ENCODE measurements at regions not wholly inside any gene's neighbourhood (a gene's known extent, or its start where the extent isn't known, plus 50 kb on each side); places are given as distances from the start of the nearest gene placed in this dataset.

- no peak overlapping the region for H3K4me3 ChIP-seq
- H3K27ac ChIP-seq = no peak overlapping the region
- intact Hi-C loops (cut with DNase I) = no loop called here
- no peaks in the 10 kb centered on the region for H3K27me3 ChIP-seq
- peaks cover 11 to 16% of the 10 kb centered on the region in 2 donors for H3K4me1 ChIP-seq (replicated peaks in 1 of 2)
- H3K36me3 ChIP-seq (replicated peaks in 1 of 2) = no peaks in the 10 kb centered on the region
- no peaks in the 10 kb centered on the region for H3K9me3 ChIP-seq (replicated peaks in 1 of 3)
- no peak for DNase-seq
- TF ChIP-seq CTCF (IDR thresholded peaks at IDR 0.05) (no peak), POLR2A (IDR thresholded peaks at IDR 0.05) (no peak)
Measured at GRCh38 chr13:34152996-34153395, 335.0 kb downstream of the RFC3 start.

GRCh38 chr13:34153428-34154180, 335.7 kb downstream of the RFC3 start:
- no peak for TF ChIP-seq CTCF (IDR thresholded peaks at IDR 0.05)
- no peak for TF ChIP-seq POLR2A (IDR thresholded peaks at IDR 0.05)
- Histone ChIP-seq H3K27ac (no peak overlapping the region), H3K27me3 (no peaks in the 10 kb centered on the region), H3K9me3 (replicated peaks in 1 of 3) (no peaks in the 10 kb centered on the region), H3K36me3 (replicated peaks in 1 of 2) (no peaks in the 10 kb centered on the region), H3K4me3 (no peak overlapping the region), H3K4me1 (replicated peaks in 1 of 2) (peaks cover 11 to 16% of the 10 kb centered on the region in 2 donors)
- no peak for DNase-seq
- WGBS, 4 donors = 81 to 90% (median 85%) methylated on average over 12 of the region's 12 CpGs
- intact Hi-C loops (cut with DNase I) = no loop called here

- WGBS, 4 donors = 37 to 49% (median 43%) methylated on average over 10 of the region's 10 CpGs
- peaks cover 11 to 16% of the 10 kb centered on the region in 2 donors for H3K4me1 ChIP-seq (replicated peaks in 1 of 2)
- peak overlapping the region in 4 of 5 donors; percentile 52 to 88 (median 74) for H3K27ac ChIP-seq
- H3K4me3 ChIP-seq = peak overlapping the region in 1 of 4 donors; percentile 41
- no peak for TF ChIP-seq CTCF (IDR thresholded peaks at IDR 0.05)
- TF ChIP-seq POLR2A (IDR thresholded peaks at IDR 0.05) = peak in 1 of 2 donors; percentile 59
- peak; percentile 36 to 67 (median 56) for DNase-seq
- intact Hi-C loops (cut with DNase I) = no loop called here
- no peaks in the 10 kb centered on the region for H3K27me3 ChIP-seq
- H3K9me3 ChIP-seq (replicated peaks in 1 of 3) = no peaks in the 10 kb centered on the region
- H3K36me3 ChIP-seq (replicated peaks in 1 of 2) = no peaks in the 10 kb centered on the region
Measured at GRCh38 chr13:34155931-34156607, 338.1 kb downstream of the RFC3 start.

- 13 to 15% (median 14%) methylated on average over 12 of the region's 12 CpGs for WGBS, 4 donors
- Histone ChIP-seq H3K27me3 (no peaks in the 10 kb centered on the region), H3K4me1 (replicated peaks in 1 of 2) (peaks cover 11 to 21% of the 10 kb centered on the region in 2 donors), H3K36me3 (replicated peaks in 1 of 2) (no peaks in the 10 kb centered on the region), H3K9me3 (replicated peaks in 1 of 3) (no peaks in the 10 kb centered on the region), H3K27ac (peak overlapping the region in 4 of 5 donors; percentile 52 to 88 (median 74)), H3K4me3 (peak overlapping the region in 1 of 4 donors; percentile 41)
- peak; percentile 83 to 95 (median 93) for DNase-seq
- no peak for TF ChIP-seq CTCF (IDR thresholded peaks at IDR 0.05)
- peak in 1 of 2 donors; percentile 51 for TF ChIP-seq POLR2A (IDR thresholded peaks at IDR 0.05)
- intact Hi-C loops (cut with DNase I) = no loop called here
Measured at GRCh38 chr13:34156841-34157365, 339.0 kb downstream of the RFC3 start.
